Fibroblast of lung (primary cell): ENCODE measurements at regions not wholly inside any gene's neighbourhood (a gene's known extent, or its start where the extent isn't known, plus 50 kb on each side); places are given as distances from the start of the nearest gene placed in this dataset.

Experiments used
- DNase-seq, 2 donors: peaks; one replicate each; pipeline versions ENCODE4 v3.0.0 to v3.0.0-alpha.2; 2010; ENCODE audit warnings: low read depth in 2 of 2
- H2AFZ ChIP-seq: 2 replicates; pipeline ENCODE4 v1.5.1; 2012; ENCODE audit warnings: low read length, control low read depth, inconsistent platforms
- H3K27ac ChIP-seq: 2 replicates; pipeline ENCODE4 v1.5.1; 2011; ENCODE audit warnings: low read length, control low read depth; ENCODE audit not compliant: insufficient read depth
- H3K27me3 ChIP-seq: 2 replicates; pipeline ENCODE4 v1.5.1; 2011; ENCODE audit warnings: mild to moderate bottlenecking, low read length; ENCODE audit not compliant: control insufficient read depth, insufficient read depth
- H3K36me3 ChIP-seq: 2 replicates; pipeline ENCODE4 v1.5.1; 2011; ENCODE audit warnings: low read length; ENCODE audit not compliant: control insufficient read depth, insufficient read depth
- H3K4me1 ChIP-seq: 2 replicates; pipeline ENCODE4 v1.5.1; 2011; ENCODE audit warnings: low read length; ENCODE audit not compliant: control insufficient read depth, insufficient read depth; ENCODE audit errors: extremely low read depth
- H3K4me2 ChIP-seq: 2 replicates; pipeline ENCODE4 v1.5.1; 2011; ENCODE audit warnings: low read length, control low read depth; ENCODE audit not compliant: insufficient read depth; ENCODE audit errors: extremely low read depth
- H3K4me3 ChIP-seq, 4 experiments: fragments of 200-600 bp in 1 of 4; sonication (generic) in 1 of 4; replicated peaks in 1 of 4; 2 replicates each; pipeline ENCODE4 v1.5.1; 2011 to 2016; ENCODE audit warnings: low read length in 4 of 4, low read depth in 3 of 4, mild to moderate bottlenecking in 3 of 4, control low read depth in 2 of 4, inconsistent platforms in 1 of 4, mixed read lengths in 1 of 4; ENCODE audit not compliant: insufficient read depth in 1 of 4; ENCODE audit errors: control extremely low read depth in 1 of 4
- H3K79me2 ChIP-seq: 2 replicates; pipeline ENCODE4 v1.5.1; 2012; ENCODE audit warnings: mild to moderate bottlenecking, low read length, inconsistent platforms; ENCODE audit not compliant: control insufficient read depth, insufficient read depth
- H3K9ac ChIP-seq: 2 replicates; pipeline ENCODE4 v1.5.1; 2011; ENCODE audit warnings: mild to moderate bottlenecking, low read length, control low read depth; ENCODE audit not compliant: insufficient read depth
- H3K9me3 ChIP-seq: 2 replicates; pipeline ENCODE4 v1.5.1; 2012; ENCODE audit warnings: low read depth, low read length; ENCODE audit not compliant: control insufficient read depth, insufficient read depth
- H4K20me1 ChIP-seq: 2 replicates; pipeline ENCODE4 v1.5.1; 2011; ENCODE audit warnings: low read length; ENCODE audit not compliant: control insufficient read depth, insufficient read depth; ENCODE audit errors: extremely low read depth
- EZH2 ChIP-seq: IDR thresholded peaks from 2 replicates; pipeline ENCODE4 v1.5.1; 2012; ENCODE audit warnings: low read length, control low read depth, mild to moderate bottlenecking; ENCODE audit errors: missing control alignments
- TF ChIP-seq, protein P1 (sequence below), 2 donors: IDR thresholded peaks in 1 of 2; conservative IDR thresholded peaks in 1 of 2; 1 replicate in 1 of 2; 2 replicates in 1 of 2; pipeline ENCODE4 v1.5.1; 2011 to 2012; ENCODE audit warnings: low read length in 2 of 2, control low read depth in 1 of 2, inconsistent platforms in 1 of 2, low read depth in 1 of 2, mild to moderate bottlenecking in 1 of 2

DNA sequence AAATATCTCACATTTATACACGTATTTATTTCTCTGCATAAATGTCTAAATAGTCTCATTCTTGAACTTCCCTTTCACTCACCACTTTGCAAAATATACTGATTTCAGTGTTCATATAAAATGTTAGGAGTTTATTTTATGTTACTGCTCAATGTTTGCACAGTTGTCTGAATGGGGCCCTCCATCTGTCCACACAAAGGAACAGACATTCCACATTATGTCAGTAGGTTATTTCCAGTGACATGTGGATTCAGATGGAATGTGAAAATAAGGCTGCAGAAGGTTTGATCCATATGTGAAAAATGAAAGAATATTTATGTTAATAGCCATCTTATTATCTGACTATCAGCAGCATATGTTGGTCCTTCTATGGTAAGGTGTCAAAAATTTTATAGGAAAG, 994.4 kb upstream of the SEL1L start:
- Histone ChIP-seq H3K79me2 (no peaks in the 10 kb centered on the region), H4K20me1 (no peaks in the 10 kb centered on the region), H3K27ac (no peak overlapping the region), H3K9me3 (no peaks in the 10 kb centered on the region), H3K9ac (no peak overlapping the region), H3K4me1 (no peaks in the 10 kb centered on the region), H3K36me3 (no peaks in the 10 kb centered on the region), H2AFZ (no peak overlapping the region), H3K27me3 (no peaks in the 10 kb centered on the region), H3K4me2 (no peak overlapping the region), H3K4me3 (no peak overlapping the region)
- DNase-seq = no peak
- TF ChIP-seq, protein P1, sequence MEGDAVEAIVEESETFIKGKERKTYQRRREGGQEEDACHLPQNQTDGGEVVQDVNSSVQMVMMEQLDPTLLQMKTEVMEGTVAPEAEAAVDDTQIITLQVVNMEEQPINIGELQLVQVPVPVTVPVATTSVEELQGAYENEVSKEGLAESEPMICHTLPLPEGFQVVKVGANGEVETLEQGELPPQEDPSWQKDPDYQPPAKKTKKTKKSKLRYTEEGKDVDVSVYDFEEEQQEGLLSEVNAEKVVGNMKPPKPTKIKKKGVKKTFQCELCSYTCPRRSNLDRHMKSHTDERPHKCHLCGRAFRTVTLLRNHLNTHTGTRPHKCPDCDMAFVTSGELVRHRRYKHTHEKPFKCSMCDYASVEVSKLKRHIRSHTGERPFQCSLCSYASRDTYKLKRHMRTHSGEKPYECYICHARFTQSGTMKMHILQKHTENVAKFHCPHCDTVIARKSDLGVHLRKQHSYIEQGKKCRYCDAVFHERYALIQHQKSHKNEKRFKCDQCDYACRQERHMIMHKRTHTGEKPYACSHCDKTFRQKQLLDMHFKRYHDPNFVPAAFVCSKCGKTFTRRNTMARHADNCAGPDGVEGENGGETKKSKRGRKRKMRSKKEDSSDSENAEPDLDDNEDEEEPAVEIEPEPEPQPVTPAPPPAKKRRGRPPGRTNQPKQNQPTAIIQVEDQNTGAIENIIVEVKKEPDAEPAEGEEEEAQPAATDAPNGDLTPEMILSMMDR (conservative IDR thresholded peaks at IDR 0.05 in 1 of 2, IDR thresholded peaks at IDR 0.05 in 1 of 2; ENCODE audit: low read depth in 1 of 2, low read length in 2 of 2) = no peak
- no peak for TF ChIP-seq EZH2

DNA sequence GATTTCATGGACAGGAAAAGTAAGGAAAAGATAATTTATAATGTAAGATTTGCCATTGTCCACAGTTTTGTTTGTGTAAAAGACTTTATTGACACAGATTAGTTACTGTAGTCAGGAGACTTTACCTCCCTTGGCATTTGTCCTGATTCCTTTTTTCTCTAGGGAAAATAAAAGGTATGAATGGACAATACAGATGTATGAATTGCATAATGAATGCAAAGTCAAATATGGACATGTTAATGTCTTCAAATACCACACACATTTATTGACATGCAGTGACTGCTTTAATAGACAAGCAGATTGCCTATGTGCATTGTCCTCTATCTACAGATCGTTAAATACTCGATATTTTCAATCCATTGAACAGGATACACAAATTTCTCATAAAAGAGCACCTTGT, 999.7 kb upstream of the SEL1L start:
- no peak overlapping the region for H3K4me2 ChIP-seq
- H3K27me3 ChIP-seq = no peaks in the 10 kb centered on the region
- TF ChIP-seq EZH2 = no peak
- TF ChIP-seq, protein P1 (conservative IDR thresholded peaks at IDR 0.05 in 1 of 2, IDR thresholded peaks at IDR 0.05 in 1 of 2; ENCODE audit: low read depth in 1 of 2, low read length in 2 of 2) = no peak
- no peaks in the 10 kb centered on the region for H3K9me3 ChIP-seq
- no peaks in the 10 kb centered on the region for H3K79me2 ChIP-seq
- no peaks in the 10 kb centered on the region for H3K4me1 ChIP-seq
- no peak overlapping the region for H2AFZ ChIP-seq
- no peak for DNase-seq
- H3K9ac ChIP-seq = no peak overlapping the region
- H4K20me1 ChIP-seq = no peaks in the 10 kb centered on the region
- no peaks in the 10 kb centered on the region for H3K36me3 ChIP-seq
- H3K4me3 ChIP-seq = no peak overlapping the region
- no peak overlapping the region for H3K27ac ChIP-seq

- Histone ChIP-seq H3K9ac (no peak overlapping the region), H3K79me2 (no peaks in the 10 kb centered on the region), H3K27ac (no peak overlapping the region), H3K4me3 (no peak overlapping the region), H3K36me3 (no peaks in the 10 kb centered on the region), H3K27me3 (no peaks in the 10 kb centered on the region), H2AFZ (no peak overlapping the region), H4K20me1 (no peaks in the 10 kb centered on the region), H3K4me1 (no peaks in the 10 kb centered on the region), H3K4me2 (no peak overlapping the region), H3K9me3 (no peaks in the 10 kb centered on the region)
- no peak for TF ChIP-seq EZH2
- TF ChIP-seq, protein P1 (conservative IDR thresholded peaks at IDR 0.05 in 1 of 2, IDR thresholded peaks at IDR 0.05 in 1 of 2; ENCODE audit: low read depth in 1 of 2, low read length in 2 of 2) = no peak
- no peak for DNase-seq
Measured at GRCh38 chr14:82536566-82536965, 1002.9 kb upstream of the SEL1L start.
